Suprapubic skin (tissue), 4 donors: ENCODE measurements at regions not wholly inside any gene's neighbourhood (a gene's known extent, or its start where the extent isn't known, plus 50 kb on each side); places are given as distances from the start of the nearest gene placed in this dataset.

Source experiments
- DNase-seq, 2 donors: peaks; one replicate each; pipeline ENCODE4 v3.0.0-alpha.2; 2019; ENCODE audit warnings: low spot score in 2 of 2
- H3K27ac ChIP-seq: fragments of 200-600 bp; sonication (generic); one replicate; pipeline ENCODE4 v1.5.1; 2019
- H3K27me3 ChIP-seq: fragments of 200-600 bp; sonication (generic); one replicate; pipeline ENCODE4 v1.5.1; 2019
- H3K36me3 ChIP-seq: fragments of 200-600 bp; sonication (generic); one replicate; pipeline ENCODE4 v1.5.1; 2019
- H3K4me1 ChIP-seq: fragments of 200-600 bp; sonication (generic); one replicate; pipeline ENCODE4 v1.5.1; 2019
- H3K4me3 ChIP-seq: fragments of 200-600 bp; sonication (generic); one replicate; pipeline ENCODE4 v1.5.1; 2019; ENCODE audit warnings: mild to moderate bottlenecking
- H3K9me3 ChIP-seq: fragments of 200-600 bp; sonication (generic); one replicate; pipeline ENCODE4 v1.5.1; 2019
- EP300 ChIP-seq: sonication (generic); formaldehyde crosslinking; IDR thresholded peaks from one replicate; pipeline ENCODE4 v1.6.1; 2017; ENCODE audit warnings: antibody characterized with exemption
- POLR2A ChIP-seq, 2 donors: fragments of 450-650 bp; IDR thresholded peaks; one replicate each; pipeline ENCODE4 v1.6.1; 2017; ENCODE audit warnings: antibody characterized with exemption in 2 of 2, mild to moderate bottlenecking in 2 of 2, moderate library complexity in 2 of 2
- POLR2AphosphoS5 ChIP-seq, 3 donors: sonication (generic); formaldehyde crosslinking; IDR thresholded peaks; one replicate each; pipeline ENCODE4 v1.6.1; 2017; ENCODE audit warnings: antibody characterized with exemption in 3 of 3
- WGBS: methylation state at CpG from one replicate; pipeline ENCODE4 v1.1.5; 2018; 5-methylcytosine and 5-hydroxymethylcytosine counted together
- TF ChIP-seq, protein P1 (sequence below), 2 donors: fragments of 200-600 bp in 1 of 2; fragments of 450-650 bp in 1 of 2; sonication (generic) in 1 of 2; IDR thresholded peaks; one replicate each; pipeline ENCODE4 v1.5.1; 2016 to 2019; ENCODE audit warnings: antibody characterized with exemption in 2 of 2, mild to moderate bottlenecking in 1 of 2, moderate library complexity in 1 of 2

DNA sequence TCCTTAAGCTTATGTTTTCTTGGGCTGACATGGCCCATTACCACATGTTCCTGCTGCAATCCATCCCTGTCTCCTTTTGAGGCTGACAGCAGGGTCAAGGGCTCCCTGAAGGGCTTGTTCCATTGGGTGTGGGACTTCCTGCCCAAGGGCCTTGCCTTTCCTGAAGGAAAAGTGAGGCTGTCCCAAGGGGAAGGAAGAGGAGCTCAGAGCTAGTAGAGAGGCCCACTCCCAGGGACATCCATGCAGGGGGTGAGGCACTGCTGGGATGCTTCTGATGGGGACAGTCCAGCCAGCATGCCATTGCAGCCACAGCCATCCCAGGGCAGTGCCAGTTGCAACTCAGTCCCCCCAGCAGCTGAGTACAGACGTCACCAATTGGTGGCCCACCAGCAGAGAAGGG lies 138.4 kb upstream of the FOXA2 start:
- Histone ChIP-seq H3K27me3 (no peaks in the 10 kb centered on the region), H3K27ac (no peak overlapping the region), H3K9me3 (no peaks in the 10 kb centered on the region), H3K4me1 (no peaks in the 10 kb centered on the region), H3K4me3 (no peak overlapping the region), H3K36me3 (no peaks in the 10 kb centered on the region)
- TF ChIP-seq POLR2A (IDR thresholded peaks at IDR 0.05), result no peak
- TF ChIP-seq, protein P1, sequence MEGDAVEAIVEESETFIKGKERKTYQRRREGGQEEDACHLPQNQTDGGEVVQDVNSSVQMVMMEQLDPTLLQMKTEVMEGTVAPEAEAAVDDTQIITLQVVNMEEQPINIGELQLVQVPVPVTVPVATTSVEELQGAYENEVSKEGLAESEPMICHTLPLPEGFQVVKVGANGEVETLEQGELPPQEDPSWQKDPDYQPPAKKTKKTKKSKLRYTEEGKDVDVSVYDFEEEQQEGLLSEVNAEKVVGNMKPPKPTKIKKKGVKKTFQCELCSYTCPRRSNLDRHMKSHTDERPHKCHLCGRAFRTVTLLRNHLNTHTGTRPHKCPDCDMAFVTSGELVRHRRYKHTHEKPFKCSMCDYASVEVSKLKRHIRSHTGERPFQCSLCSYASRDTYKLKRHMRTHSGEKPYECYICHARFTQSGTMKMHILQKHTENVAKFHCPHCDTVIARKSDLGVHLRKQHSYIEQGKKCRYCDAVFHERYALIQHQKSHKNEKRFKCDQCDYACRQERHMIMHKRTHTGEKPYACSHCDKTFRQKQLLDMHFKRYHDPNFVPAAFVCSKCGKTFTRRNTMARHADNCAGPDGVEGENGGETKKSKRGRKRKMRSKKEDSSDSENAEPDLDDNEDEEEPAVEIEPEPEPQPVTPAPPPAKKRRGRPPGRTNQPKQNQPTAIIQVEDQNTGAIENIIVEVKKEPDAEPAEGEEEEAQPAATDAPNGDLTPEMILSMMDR (IDR thresholded peaks at IDR 0.05), result no peak
- no peak for TF ChIP-seq POLR2AphosphoS5 (IDR thresholded peaks at IDR 0.05)
- no peak for TF ChIP-seq EP300
- DNase-seq, result no peak
- WGBS, result 100% methylated on average over 1 of the region's 1 CpG

DNA sequence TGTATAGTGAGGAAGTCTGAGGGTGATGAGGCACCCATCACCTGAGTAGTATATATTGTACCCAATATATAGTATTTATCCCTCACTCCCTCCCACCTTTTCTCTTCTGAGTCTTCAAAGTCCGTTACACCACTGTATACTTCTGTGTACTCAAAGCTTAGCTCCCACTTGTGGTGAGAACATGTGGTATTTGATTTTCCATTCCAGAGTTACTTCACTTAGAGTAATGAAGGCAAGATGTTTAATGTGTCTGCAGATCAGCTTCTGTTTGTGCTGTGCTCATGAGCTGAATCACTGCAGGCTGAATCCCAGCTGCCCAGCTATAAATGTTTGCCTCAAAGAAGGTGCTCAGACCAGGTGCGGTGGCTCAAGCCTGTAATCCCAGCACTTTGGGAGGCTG lies 139.3 kb upstream of the FOXA2 start:
- Histone ChIP-seq H3K4me1 (no peaks in the 10 kb centered on the region), H3K36me3 (no peaks in the 10 kb centered on the region), H3K4me3 (no peak overlapping the region), H3K27me3 (no peaks in the 10 kb centered on the region), H3K9me3 (no peaks in the 10 kb centered on the region), H3K27ac (no peak overlapping the region)
- DNase-seq, result no peak
- no peak for TF ChIP-seq POLR2AphosphoS5 (IDR thresholded peaks at IDR 0.05)
- TF ChIP-seq, protein P1 (IDR thresholded peaks at IDR 0.05), result no peak
- TF ChIP-seq POLR2A (IDR thresholded peaks at IDR 0.05), result no peak
- no peak for TF ChIP-seq EP300
- WGBS, result 55% methylated on average over 2 of the region's 2 CpGs

DNA sequence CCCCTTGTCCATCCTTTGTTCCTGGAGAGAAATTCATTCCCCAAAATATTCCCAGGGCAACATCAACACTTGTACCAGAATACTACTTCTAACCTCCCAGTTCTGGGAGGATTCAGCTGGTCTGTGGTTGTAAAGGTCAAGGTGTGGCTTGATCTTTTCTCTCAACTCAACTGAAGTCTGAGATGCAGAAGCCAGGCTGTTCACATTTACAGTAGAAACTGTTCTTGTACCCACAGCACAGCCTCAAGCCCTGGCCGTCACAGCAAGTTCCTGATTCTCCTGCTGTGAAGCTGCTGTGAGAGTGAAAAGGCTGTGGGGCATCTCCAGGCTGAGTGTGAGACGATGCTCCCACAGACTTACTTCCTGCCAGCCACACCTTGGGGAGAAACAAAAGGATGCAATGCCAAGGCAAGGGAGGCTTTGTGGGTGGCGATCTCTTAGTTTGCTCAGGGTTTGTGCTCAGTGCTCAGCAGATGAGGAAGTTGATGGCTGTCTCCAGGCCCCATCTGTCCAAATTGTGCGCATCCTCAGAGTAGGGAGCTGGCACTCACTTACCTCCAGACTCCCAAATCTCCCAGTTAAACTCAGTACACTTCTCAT lies 143.9 kb upstream of the FOXA2 start:
- H3K27me3 ChIP-seq, result no peaks in the 10 kb centered on the region
- 95% methylated on average over 4 of the region's 4 CpGs for WGBS
- H3K4me1 ChIP-seq, result no peaks in the 10 kb centered on the region
- TF ChIP-seq EP300, result no peak
- no peak for TF ChIP-seq POLR2A (IDR thresholded peaks at IDR 0.05)
- TF ChIP-seq, protein P1 (IDR thresholded peaks at IDR 0.05), result no peak
- TF ChIP-seq POLR2AphosphoS5 (IDR thresholded peaks at IDR 0.05), result no peak
- H3K9me3 ChIP-seq, result no peaks in the 10 kb centered on the region
- H3K4me3 ChIP-seq, result no peak overlapping the region
- H3K36me3 ChIP-seq, result no peaks in the 10 kb centered on the region
- DNase-seq, result no peak
- H3K27ac ChIP-seq, result no peak overlapping the region

DNA sequence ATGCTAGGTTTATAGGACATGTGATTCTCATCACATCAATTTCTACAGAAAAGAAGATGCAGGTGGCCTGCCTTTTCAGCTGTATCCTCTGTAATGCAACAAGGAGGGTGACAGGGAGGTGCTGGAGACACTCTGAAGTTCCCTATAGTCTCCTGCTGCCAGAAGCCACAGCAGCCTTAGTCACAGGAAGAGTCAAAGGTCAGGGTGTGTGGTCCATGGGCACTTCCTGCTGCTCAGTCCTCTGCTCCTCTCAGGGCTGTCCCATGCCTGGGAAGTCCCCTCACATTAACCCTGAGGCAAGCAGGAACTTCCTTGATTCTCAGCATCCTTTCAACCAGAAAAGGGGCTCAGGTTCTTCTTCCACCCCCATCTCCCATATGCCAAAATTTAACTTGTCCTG lies 144.8 kb upstream of the FOXA2 start:
- Histone ChIP-seq H3K27me3 (no peaks in the 10 kb centered on the region), H3K4me1 (no peaks in the 10 kb centered on the region), H3K9me3 (no peaks in the 10 kb centered on the region), H3K4me3 (no peak overlapping the region), H3K27ac (no peak overlapping the region), H3K36me3 (no peaks in the 10 kb centered on the region)
- TF ChIP-seq EP300 (no peak), POLR2A (IDR thresholded peaks at IDR 0.05) (no peak), POLR2AphosphoS5 (IDR thresholded peaks at IDR 0.05) (no peak)
- TF ChIP-seq, protein P1 (IDR thresholded peaks at IDR 0.05), result no peak
- DNase-seq, result no peak

DNA sequence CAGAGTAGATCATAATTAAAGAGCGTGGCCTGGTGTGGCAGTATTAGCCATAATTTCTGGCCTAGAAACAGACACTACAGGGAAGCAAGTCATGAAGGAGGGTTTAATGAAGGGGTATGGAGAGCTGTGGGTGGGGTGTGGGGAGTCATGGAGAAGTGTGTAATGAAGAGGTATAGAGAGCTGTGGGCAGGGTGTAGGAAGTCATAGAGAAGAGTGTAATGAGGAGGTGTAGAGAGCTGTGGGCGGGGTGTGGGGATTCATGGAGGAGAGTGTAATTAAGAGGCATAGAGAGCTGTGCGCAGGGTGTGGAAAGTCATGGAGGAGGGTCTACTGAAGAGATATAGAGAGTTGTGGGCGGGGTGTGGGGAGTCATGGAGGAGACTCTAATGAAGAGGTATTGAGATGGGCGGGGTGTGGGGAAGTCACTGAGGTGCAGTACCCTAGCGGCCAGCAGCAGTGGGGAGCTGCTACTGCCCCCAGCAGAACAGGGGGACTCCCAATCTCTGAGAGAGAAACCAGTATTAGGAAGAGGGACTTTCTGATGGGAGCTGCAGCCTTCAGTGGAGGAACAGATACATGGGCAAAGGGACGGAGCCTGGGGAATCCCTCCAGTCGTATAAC lies 145.4 kb upstream of the FOXA2 start:
- Histone ChIP-seq H3K4me3 (no peak overlapping the region), H3K9me3 (no peaks in the 10 kb centered on the region), H3K4me1 (no peaks in the 10 kb centered on the region), H3K27ac (no peak overlapping the region), H3K36me3 (no peaks in the 10 kb centered on the region), H3K27me3 (no peaks in the 10 kb centered on the region)
- DNase-seq, result no peak
- TF ChIP-seq POLR2AphosphoS5 (IDR thresholded peaks at IDR 0.05) (no peak), EP300 (no peak), POLR2A (IDR thresholded peaks at IDR 0.05) (no peak)
- TF ChIP-seq, protein P1 (IDR thresholded peaks at IDR 0.05), result no peak
- 91% methylated on average over 8 of the region's 8 CpGs for WGBS
